GM23338 (cell line): ENCODE measurements at regions not wholly inside any gene's neighbourhood (a gene's known extent, or its start where the extent isn't known, plus 50 kb on each side); places are given as distances from the start of the nearest gene placed in this dataset.

ENCODE experiments used
- ATAC-seq: fragments of 200-7000 bp; cut with Tn5 transposase; 3 replicates; pipeline ENCODE4 v1.9.1; 2020
- DNase-seq: peaks from one replicate; pipeline ENCODE4 v3.0.0-alpha.2; 2015; ENCODE audit warnings: low spot score
- H2AFZ ChIP-seq: fragments of 200-600 bp; sonication (generic); 2 replicates; pipeline ENCODE4 v1.8.0; 2016; ENCODE audit warnings: antibody characterized with exemption, mild to moderate bottlenecking, moderate library complexity
- H3F3A ChIP-seq: fragments of 200-600 bp; sonication (generic); replicated peaks from 2 replicates; pipeline ENCODE4 v1.8.0; 2017; ENCODE audit warnings: antibody characterized with exemption, mixed run types, low read depth
- H3K27ac ChIP-seq: fragments of 200-600 bp; sonication (generic); 2 replicates; pipeline ENCODE4 v1.6.1; 2016; ENCODE audit warnings: low read depth
- H3K27me3 ChIP-seq: fragments of 200-600 bp; sonication (generic); 2 replicates; pipeline ENCODE4 v1.8.0; 2016; ENCODE audit warnings: mild to moderate bottlenecking, mixed run types, moderate library complexity; ENCODE audit not compliant: insufficient read depth
- H3K36me3 ChIP-seq: fragments of 200-600 bp; sonication (generic); 2 replicates; pipeline ENCODE4 v1.8.0; 2016; ENCODE audit warnings: mild to moderate bottlenecking; ENCODE audit not compliant: insufficient read depth
- H3K4me1 ChIP-seq: fragments of 200-600 bp; sonication (generic); 2 replicates; pipeline ENCODE4 v1.8.0; 2016; ENCODE audit warnings: mild to moderate bottlenecking, moderate library complexity; ENCODE audit not compliant: insufficient read depth
- H3K4me2 ChIP-seq: fragments of 200-600 bp; sonication (generic); 2 replicates; pipeline ENCODE4 v1.7.1; 2017; ENCODE audit warnings: mixed run types
- H3K4me3 ChIP-seq: fragments of 200-600 bp; sonication (generic); 2 replicates; pipeline ENCODE4 v1.6.1; 2016; ENCODE audit warnings: mixed run types
- H3K79me2 ChIP-seq: fragments of 200-600 bp; sonication (generic); replicated peaks from 2 replicates; pipeline ENCODE4 v1.8.0; 2017; ENCODE audit warnings: mild to moderate bottlenecking; ENCODE audit not compliant: insufficient read depth
- H3K9me2 ChIP-seq: fragments of 200-600 bp; sonication (generic); 2 replicates; pipeline ENCODE4 v1.8.0; 2017; ENCODE audit not compliant: insufficient read depth
- H4K20me1 ChIP-seq: fragments of 200-600 bp; sonication (generic); replicated peaks from 2 replicates; pipeline ENCODE4 v1.8.0; 2017; ENCODE audit warnings: mild to moderate bottlenecking; ENCODE audit not compliant: insufficient read depth
- H3K27ac Mint-ChIP-seq: 2 replicates; pipeline ENCODE4 v1.8.0; 2020; ENCODE audit warnings: inconsistent platforms, mild to moderate bottlenecking, moderate library complexity, mixed read lengths
- H3K27me3 Mint-ChIP-seq: 3 replicates; pipeline ENCODE4 v1.8.0; 2022; ENCODE audit warnings: low read depth, mild to moderate bottlenecking, moderate library complexity, mixed read lengths, inconsistent platforms; ENCODE audit not compliant: insufficient read depth, poor library complexity
- H3K36me3 Mint-ChIP-seq: 3 replicates; pipeline ENCODE4 v1.8.0; 2021; ENCODE audit warnings: low read depth, mild to moderate bottlenecking, inconsistent platforms, moderate library complexity, mixed read lengths
- H3K4me1 Mint-ChIP-seq: 3 replicates; pipeline ENCODE4 v1.8.0; 2020; ENCODE audit warnings: mild to moderate bottlenecking, inconsistent platforms, mixed read lengths
- H3K4me3 Mint-ChIP-seq: 3 replicates; pipeline ENCODE4 v1.8.0; 2021; ENCODE audit warnings: moderate library complexity, mild to moderate bottlenecking, inconsistent platforms, mixed read lengths
- H3K9me3 Mint-ChIP-seq: 3 replicates; pipeline ENCODE4 v1.8.0; 2020; ENCODE audit warnings: moderate library complexity, mild to moderate bottlenecking, inconsistent platforms, mixed read lengths
- CREB1 ChIP-seq: fragments of 250-450 bp; sonication (Bioruptor Pico); IDR thresholded peaks from 2 replicates; pipeline ENCODE4 v1.5.0; 2020; ENCODE audit warnings: low read depth, mild to moderate bottlenecking, moderate library complexity
- CTCF ChIP-seq, 2 experiments: fragments of 200-600 bp in 1 of 2; sonication (generic) in 1 of 2; conservative IDR thresholded peaks; 2 replicates each; pipeline versions ENCODE4 v1.5.1 to v1.6.1; 2016 to 2017; ENCODE audit warnings: antibody characterized with exemption in 2 of 2, low read depth in 2 of 2, mild to moderate bottlenecking in 2 of 2, moderate library complexity in 1 of 2
- ETS1 ChIP-seq: IDR thresholded peaks from 2 replicates; pipeline ENCODE4 v1.6.1; 2016; ENCODE audit warnings: antibody characterized with exemption
- EZH2 ChIP-seq: fragments of 200-600 bp; sonication (generic); IDR thresholded peaks from one replicate; pipeline ENCODE4 v1.8.0; 2017; ENCODE audit warnings: antibody characterized with exemption, mild to moderate bottlenecking, low read depth; ENCODE audit not compliant: unreplicated experiment
- EZH2phosphoT487 ChIP-seq: fragments of 200-600 bp; sonication (generic); IDR thresholded peaks from one replicate; pipeline ENCODE4 v1.8.1; 2018; ENCODE audit warnings: antibody characterized with exemption; ENCODE audit not compliant: unreplicated experiment
- JUNB ChIP-seq: IDR thresholded peaks from one replicate; pipeline ENCODE4 v1.6.1; 2016; ENCODE audit warnings: antibody characterized with exemption; ENCODE audit not compliant: unreplicated experiment
- NANOG ChIP-seq: IDR thresholded peaks from 2 replicates; pipeline ENCODE4 v1.6.1; 2016; ENCODE audit warnings: antibody characterized with exemption, borderline replicate concordance
- POLR2AphosphoS5 ChIP-seq: IDR thresholded peaks from 2 replicates; pipeline ENCODE4 v1.6.1; 2016; ENCODE audit warnings: antibody characterized with exemption, low read depth
- REST ChIP-seq: IDR thresholded peaks from one replicate; pipeline ENCODE4 v1.6.1; 2018; ENCODE audit warnings: antibody characterized with exemption; ENCODE audit not compliant: unreplicated experiment
- STAT1 ChIP-seq: IDR thresholded peaks from one replicate; pipeline ENCODE4 v1.6.1; 2016; ENCODE audit warnings: antibody characterized with exemption; ENCODE audit not compliant: unreplicated experiment
- ZNF114 ChIP-seq: fragments of 250-450 bp; sonication (Bioruptor Pico); IDR thresholded peaks from 2 replicates; pipeline ENCODE4 v1.5.0; 2020; ENCODE audit warnings: mild to moderate bottlenecking, moderate library complexity
- ZNF331 ChIP-seq: fragments of 250-450 bp; sonication (Bioruptor Pico); IDR thresholded peaks from 2 replicates; pipeline ENCODE4 v1.5.0; 2020; ENCODE audit warnings: low read depth, mild to moderate bottlenecking, moderate library complexity
- ZNF462 ChIP-seq: fragments of 250-450 bp; sonication (Bioruptor Pico); IDR thresholded peaks from 2 replicates; pipeline ENCODE4 v1.5.0; 2020; ENCODE audit warnings: mild to moderate bottlenecking, moderate library complexity

- Histone ChIP-seq H3K4me3 (no peak overlapping the region), H3K4me2 (no peak overlapping the region), H3K9me2 (peaks cover 4% of the 10 kb centered on the region; the same call in 1 of the 2 replicates), H3K79me2 (no peaks in the 10 kb centered on the region), H3K36me3 (no peaks in the 10 kb centered on the region), H3K4me1 (no peaks in the 10 kb centered on the region), H4K20me1 (no peaks in the 10 kb centered on the region), H3K27ac (no peak overlapping the region), H3K27me3 (no peaks in the 10 kb centered on the region), H3F3A (no peaks in the 10 kb centered on the region), H2AFZ (no peak overlapping the region)
- ATAC-seq (no peak), DNase-seq (no peak)
- no peaks in the 10 kb centered on the region for H3K36me3 Mint-ChIP-seq
- H3K27ac Mint-ChIP-seq, result no peak overlapping the region
- H3K4me1 Mint-ChIP-seq, result no peaks in the 10 kb centered on the region
- no peak overlapping the region for H3K4me3 Mint-ChIP-seq
- TF ChIP-seq EZH2 (no peak), ZNF331 (CRISPR knock-in tag) (no peak), JUNB (no peak), NANOG (no peak), ETS1 (no peak), CREB1 (CRISPR knock-in tag) (no peak), EZH2phosphoT487 (no peak), POLR2AphosphoS5 (no peak), STAT1 (no peak), CTCF (conservative IDR thresholded peaks at IDR 0.05; ENCODE audit: low read depth in 2 of 2) (no peak), REST (no peak), ZNF462 (CRISPR knock-in tag) (no peak), ZNF114 (CRISPR knock-in tag) (no peak)
- H3K27me3 Mint-ChIP-seq, result no peaks in the 10 kb centered on the region
- H3K9me3 Mint-ChIP-seq, result peaks cover 3% of the 10 kb centered on the region; the same call in 1 of the 3 replicates
Measured at GRCh38 chr5:67693956-67694809, 497.6 kb upstream of the CD180 start.
